ENCODE measurements at regions not wholly inside any gene's neighbourhood (a gene's known extent, or its start where the extent isn't known, plus 50 kb on each side); places are given as distances from the start of the nearest gene placed in this dataset.

DNA sequence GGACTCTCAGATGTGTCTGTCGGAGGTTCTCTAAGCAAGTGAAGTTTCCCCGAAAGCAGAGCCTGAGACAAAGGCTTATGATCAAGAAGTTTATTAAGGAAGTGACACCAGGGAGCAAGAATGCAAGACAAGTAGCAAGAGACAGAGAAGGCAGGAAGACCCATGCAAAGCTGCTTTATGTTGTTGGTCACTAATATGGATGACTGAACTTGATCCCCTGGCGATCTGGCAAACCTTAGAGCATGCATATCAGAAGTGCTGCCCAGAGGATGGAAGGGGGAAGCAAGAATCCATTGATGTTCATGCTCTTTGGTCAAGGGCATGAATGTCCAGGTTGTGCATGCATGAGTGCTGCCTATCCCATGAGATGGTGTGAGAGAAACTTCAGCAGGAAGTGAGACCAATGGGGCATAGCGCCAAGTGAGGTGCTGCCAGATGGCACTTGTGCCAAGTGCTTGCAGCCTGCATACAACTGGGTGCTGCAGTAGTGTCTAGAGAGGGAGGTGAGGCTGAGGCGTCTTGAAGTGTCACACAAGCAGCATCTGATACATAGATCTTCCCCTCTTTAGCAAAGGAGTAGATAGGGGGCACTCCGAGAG, 176.5 kb downstream of the SALL1 start:
- TF ChIP-seq FOSL2 (IDR thresholded peaks at IDR 0.05; ENCODE audit: borderline replicate concordance, low read depth) (no peak), ELF1 (IDR thresholded peaks at IDR 0.05) (no peak), CHD2 (IDR thresholded peaks at IDR 0.05; ENCODE audit: low read length, partially characterized antibody) (no peak), FOXM1 (IDR thresholded peaks at IDR 0.05; ENCODE audit: low read depth) (no peak), POLR2AphosphoS5 (IDR thresholded peaks at IDR 0.05; ENCODE audit: low read depth, low read length) (no peak), TEAD4 (IDR thresholded peaks at IDR 0.05; ENCODE audit: borderline replicate concordance, insufficient read depth) (no peak), SMC3 (IDR thresholded peaks at IDR 0.05; ENCODE audit: low read depth, low read length) (no peak), EZH2phosphoT487 (IDR thresholded peaks at IDR 0.05; ENCODE audit: borderline replicate concordance, low read depth) (no peak), RCOR1 (IDR thresholded peaks at IDR 0.05; ENCODE audit: low read length) (no peak)
- TF ChIP-seq, protein P1, sequence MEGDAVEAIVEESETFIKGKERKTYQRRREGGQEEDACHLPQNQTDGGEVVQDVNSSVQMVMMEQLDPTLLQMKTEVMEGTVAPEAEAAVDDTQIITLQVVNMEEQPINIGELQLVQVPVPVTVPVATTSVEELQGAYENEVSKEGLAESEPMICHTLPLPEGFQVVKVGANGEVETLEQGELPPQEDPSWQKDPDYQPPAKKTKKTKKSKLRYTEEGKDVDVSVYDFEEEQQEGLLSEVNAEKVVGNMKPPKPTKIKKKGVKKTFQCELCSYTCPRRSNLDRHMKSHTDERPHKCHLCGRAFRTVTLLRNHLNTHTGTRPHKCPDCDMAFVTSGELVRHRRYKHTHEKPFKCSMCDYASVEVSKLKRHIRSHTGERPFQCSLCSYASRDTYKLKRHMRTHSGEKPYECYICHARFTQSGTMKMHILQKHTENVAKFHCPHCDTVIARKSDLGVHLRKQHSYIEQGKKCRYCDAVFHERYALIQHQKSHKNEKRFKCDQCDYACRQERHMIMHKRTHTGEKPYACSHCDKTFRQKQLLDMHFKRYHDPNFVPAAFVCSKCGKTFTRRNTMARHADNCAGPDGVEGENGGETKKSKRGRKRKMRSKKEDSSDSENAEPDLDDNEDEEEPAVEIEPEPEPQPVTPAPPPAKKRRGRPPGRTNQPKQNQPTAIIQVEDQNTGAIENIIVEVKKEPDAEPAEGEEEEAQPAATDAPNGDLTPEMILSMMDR (IDR thresholded peaks at IDR 0.05), result no peak
- TF ChIP-seq, protein P2, sequence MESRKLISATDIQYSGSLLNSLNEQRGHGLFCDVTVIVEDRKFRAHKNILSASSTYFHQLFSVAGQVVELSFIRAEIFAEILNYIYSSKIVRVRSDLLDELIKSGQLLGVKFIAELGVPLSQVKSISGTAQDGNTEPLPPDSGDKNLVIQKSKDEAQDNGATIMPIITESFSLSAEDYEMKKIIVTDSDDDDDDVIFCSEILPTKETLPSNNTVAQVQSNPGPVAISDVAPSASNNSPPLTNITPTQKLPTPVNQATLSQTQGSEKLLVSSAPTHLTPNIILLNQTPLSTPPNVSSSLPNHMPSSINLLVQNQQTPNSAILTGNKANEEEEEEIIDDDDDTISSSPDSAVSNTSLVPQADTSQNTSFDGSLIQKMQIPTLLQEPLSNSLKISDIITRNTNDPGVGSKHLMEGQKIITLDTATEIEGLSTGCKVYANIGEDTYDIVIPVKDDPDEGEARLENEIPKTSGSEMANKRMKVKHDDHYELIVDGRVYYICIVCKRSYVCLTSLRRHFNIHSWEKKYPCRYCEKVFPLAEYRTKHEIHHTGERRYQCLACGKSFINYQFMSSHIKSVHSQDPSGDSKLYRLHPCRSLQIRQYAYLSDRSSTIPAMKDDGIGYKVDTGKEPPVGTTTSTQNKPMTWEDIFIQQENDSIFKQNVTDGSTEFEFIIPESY (IDR thresholded peaks at IDR 0.05; ENCODE audit: borderline replicate concordance, low read depth), result no peak
- TF ChIP-seq, protein P3, sequence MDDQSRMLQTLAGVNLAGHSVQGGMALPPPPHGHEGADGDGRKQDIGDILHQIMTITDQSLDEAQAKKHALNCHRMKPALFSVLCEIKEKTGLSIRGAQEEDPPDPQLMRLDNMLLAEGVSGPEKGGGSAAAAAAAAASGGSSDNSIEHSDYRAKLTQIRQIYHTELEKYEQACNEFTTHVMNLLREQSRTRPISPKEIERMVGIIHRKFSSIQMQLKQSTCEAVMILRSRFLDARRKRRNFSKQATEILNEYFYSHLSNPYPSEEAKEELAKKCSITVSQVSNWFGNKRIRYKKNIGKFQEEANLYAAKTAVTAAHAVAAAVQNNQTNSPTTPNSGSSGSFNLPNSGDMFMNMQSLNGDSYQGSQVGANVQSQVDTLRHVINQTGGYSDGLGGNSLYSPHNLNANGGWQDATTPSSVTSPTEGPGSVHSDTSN (IDR thresholded peaks at IDR 0.05), result no peak
- TF ChIP-seq, protein P4, sequence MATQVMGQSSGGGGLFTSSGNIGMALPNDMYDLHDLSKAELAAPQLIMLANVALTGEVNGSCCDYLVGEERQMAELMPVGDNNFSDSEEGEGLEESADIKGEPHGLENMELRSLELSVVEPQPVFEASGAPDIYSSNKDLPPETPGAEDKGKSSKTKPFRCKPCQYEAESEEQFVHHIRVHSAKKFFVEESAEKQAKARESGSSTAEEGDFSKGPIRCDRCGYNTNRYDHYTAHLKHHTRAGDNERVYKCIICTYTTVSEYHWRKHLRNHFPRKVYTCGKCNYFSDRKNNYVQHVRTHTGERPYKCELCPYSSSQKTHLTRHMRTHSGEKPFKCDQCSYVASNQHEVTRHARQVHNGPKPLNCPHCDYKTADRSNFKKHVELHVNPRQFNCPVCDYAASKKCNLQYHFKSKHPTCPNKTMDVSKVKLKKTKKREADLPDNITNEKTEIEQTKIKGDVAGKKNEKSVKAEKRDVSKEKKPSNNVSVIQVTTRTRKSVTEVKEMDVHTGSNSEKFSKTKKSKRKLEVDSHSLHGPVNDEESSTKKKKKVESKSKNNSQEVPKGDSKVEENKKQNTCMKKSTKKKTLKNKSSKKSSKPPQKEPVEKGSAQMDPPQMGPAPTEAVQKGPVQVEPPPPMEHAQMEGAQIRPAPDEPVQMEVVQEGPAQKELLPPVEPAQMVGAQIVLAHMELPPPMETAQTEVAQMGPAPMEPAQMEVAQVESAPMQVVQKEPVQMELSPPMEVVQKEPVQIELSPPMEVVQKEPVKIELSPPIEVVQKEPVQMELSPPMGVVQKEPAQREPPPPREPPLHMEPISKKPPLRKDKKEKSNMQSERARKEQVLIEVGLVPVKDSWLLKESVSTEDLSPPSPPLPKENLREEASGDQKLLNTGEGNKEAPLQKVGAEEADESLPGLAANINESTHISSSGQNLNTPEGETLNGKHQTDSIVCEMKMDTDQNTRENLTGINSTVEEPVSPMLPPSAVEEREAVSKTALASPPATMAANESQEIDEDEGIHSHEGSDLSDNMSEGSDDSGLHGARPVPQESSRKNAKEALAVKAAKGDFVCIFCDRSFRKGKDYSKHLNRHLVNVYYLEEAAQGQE (IDR thresholded peaks at IDR 0.05; ENCODE audit: low read depth, low read length), result no peak

All from SK-N-SH (cell line).